VCaP (cell line): ENCODE measurements at regions not wholly inside any gene's neighbourhood (a gene's known extent, or its start where the extent isn't known, plus 50 kb on each side); places are given as distances from the start of the nearest gene placed in this dataset.

ENCODE experiments used
- H3K27ac ChIP-seq: fragments of 450-650 bp; 2 replicates; pipeline ENCODE4 v1.5.1; 2017
- CTCF ChIP-seq: fragments of 450-650 bp; conservative IDR thresholded peaks from 2 replicates; pipeline ENCODE4 v1.5.1; 2017; ENCODE audit warnings: mild to moderate bottlenecking, moderate library complexity

- TF ChIP-seq CTCF, result no peak
- H3K27ac ChIP-seq, result no peak overlapping the region
These were observed 222.6 kb upstream of the NANOGP8 start for GRCh38 chr15:35307676-35308075.

- no peak for TF ChIP-seq CTCF
- H3K27ac ChIP-seq, result no peak overlapping the region
These were observed 221.9 kb upstream of the NANOGP8 start for GRCh38 chr15:35307026-35307425.

GRCh38 chr15:35306361-35306981 is 221.4 kb upstream of the NANOGP8 start:
- H3K27ac ChIP-seq, result no peak overlapping the region
- TF ChIP-seq CTCF, result no peak

GRCh38 chr15:35305946-35306345 is 220.9 kb upstream of the NANOGP8 start:
- no peak for TF ChIP-seq CTCF
- H3K27ac ChIP-seq, result no peak overlapping the region

GRCh38 chr15:35305031-35305550 is 220.0 kb upstream of the NANOGP8 start:
- no peak overlapping the region for H3K27ac ChIP-seq
- no peak for TF ChIP-seq CTCF

- no peak overlapping the region for H3K27ac ChIP-seq
- no peak for TF ChIP-seq CTCF
These were observed 219.3 kb upstream of the NANOGP8 start for GRCh38 chr15:35304389-35304788.

- H3K27ac ChIP-seq, result no peak overlapping the region
- no peak for TF ChIP-seq CTCF
These were observed 217.2 kb upstream of the NANOGP8 start for GRCh38 chr15:35302334-35302733.
